SK-N-SH treated with all-trans-retinoic acid at 6 μM for 48 hours (cell line): ENCODE measurements at regions not wholly inside any gene's neighbourhood (a gene's known extent, or its start where the extent isn't known, plus 50 kb on each side); places are given as distances from the start of the nearest gene placed in this dataset.

Experiments
- ATAC-seq: fragments of 200-7000 bp; cut with Tn5 transposase; 3 replicates; pipeline ENCODE4 v1.9.1; 2020; ENCODE audit warnings: mild to moderate bottlenecking, moderate library complexity
- ARNTL ChIP-seq: fragments of 450-650 bp; formaldehyde crosslinking; IDR thresholded peaks from 2 replicates; pipeline ENCODE4 v1.5.0; 2020; ENCODE audit warnings: low read depth, mild to moderate bottlenecking, moderate library complexity, borderline replicate concordance
- BACH2 ChIP-seq: fragments of 250-450 bp; sonication (Bioruptor Pico); IDR thresholded peaks from 2 replicates; pipeline ENCODE4 v1.9.0; 2021; ENCODE audit warnings: mild to moderate bottlenecking, borderline replicate concordance
- CSDC2 ChIP-seq: fragments of 250-450 bp; sonication (Bioruptor Pico); IDR thresholded peaks from 2 replicates; pipeline ENCODE4 v1.5.0; 2020; ENCODE audit warnings: mild to moderate bottlenecking, moderate library complexity
- ESRRG ChIP-seq: fragments of 250-450 bp; sonication (Bioruptor Pico); IDR thresholded peaks from 2 replicates; pipeline ENCODE4 v1.6.1; 2021; ENCODE audit warnings: mild to moderate bottlenecking
- ISL1 ChIP-seq: fragments of 250-450 bp; sonication (Bioruptor Pico); IDR thresholded peaks from 2 replicates; pipeline ENCODE4 v2.1.2; 2022; ENCODE audit warnings: mild to moderate bottlenecking, moderate library complexity
- OSR1 ChIP-seq: fragments of 250-450 bp; sonication (Bioruptor Pico); IDR thresholded peaks from 2 replicates; pipeline ENCODE4 v1.8.0; 2022; ENCODE audit warnings: moderate library complexity, mild to moderate bottlenecking, inconsistent platforms
- PATZ1 ChIP-seq: fragments of 250-450 bp; sonication (Bioruptor Pico); IDR thresholded peaks from 2 replicates; pipeline ENCODE4 v1.8.0; 2020; ENCODE audit warnings: mild to moderate bottlenecking, moderate library complexity, borderline replicate concordance
- POU6F1 ChIP-seq: fragments of 250-450 bp; sonication (Bioruptor Pico); IDR thresholded peaks from 2 replicates; pipeline ENCODE4 v1.8.0; 2021; ENCODE audit warnings: low read depth, mild to moderate bottlenecking, moderate library complexity, borderline replicate concordance
- PPARA ChIP-seq: fragments of 250-450 bp; sonication (Bioruptor Pico); IDR thresholded peaks from 2 replicates; pipeline ENCODE4 v1.5.0; 2020; ENCODE audit warnings: mild to moderate bottlenecking, borderline replicate concordance
- TCF4 ChIP-seq: fragments of 250-450 bp; sonication (Bioruptor Pico); IDR thresholded peaks from 2 replicates; pipeline ENCODE4 v1.8.0; 2021; ENCODE audit warnings: mild to moderate bottlenecking, moderate library complexity, borderline replicate concordance
- TOX ChIP-seq: fragments of 250-450 bp; sonication (Bioruptor Pico); IDR thresholded peaks from 2 replicates; pipeline ENCODE4 v1.8.0; 2021; ENCODE audit warnings: mild to moderate bottlenecking, moderate library complexity, borderline replicate concordance
- ZFP3 ChIP-seq: fragments of 250-450 bp; sonication (Bioruptor Pico); IDR thresholded peaks from 2 replicates; pipeline ENCODE4 v1.5.0; 2020; ENCODE audit warnings: mild to moderate bottlenecking, moderate library complexity
- ZFP30 ChIP-seq: fragments of 450-650 bp; formaldehyde crosslinking; IDR thresholded peaks from 2 replicates; pipeline ENCODE4 v1.5.0; 2022; ENCODE audit warnings: mild to moderate bottlenecking, moderate library complexity
- ZNF70 ChIP-seq: fragments of 450-650 bp; formaldehyde crosslinking; IDR thresholded peaks from 2 replicates; pipeline ENCODE4 v1.5.0; 2020; ENCODE audit warnings: mild to moderate bottlenecking, moderate library complexity
- ZNF8 ChIP-seq: fragments of 450-650 bp; formaldehyde crosslinking; IDR thresholded peaks from 2 replicates; pipeline ENCODE4 v1.5.0; 2020; ENCODE audit warnings: mild to moderate bottlenecking, moderate library complexity
- TF ChIP-seq, protein P1 (sequence below): fragments of 250-450 bp; sonication (Bioruptor Pico); IDR thresholded peaks from 2 replicates; pipeline ENCODE4 v1.5.1; 2020; ENCODE audit warnings: low read depth, mild to moderate bottlenecking, moderate library complexity
- TF ChIP-seq, protein P2 (sequence below): fragments of 250-450 bp; sonication (Bioruptor Pico); IDR thresholded peaks from 2 replicates; pipeline ENCODE4 v1.5.0; 2020; ENCODE audit warnings: mild to moderate bottlenecking, moderate library complexity

DNA sequence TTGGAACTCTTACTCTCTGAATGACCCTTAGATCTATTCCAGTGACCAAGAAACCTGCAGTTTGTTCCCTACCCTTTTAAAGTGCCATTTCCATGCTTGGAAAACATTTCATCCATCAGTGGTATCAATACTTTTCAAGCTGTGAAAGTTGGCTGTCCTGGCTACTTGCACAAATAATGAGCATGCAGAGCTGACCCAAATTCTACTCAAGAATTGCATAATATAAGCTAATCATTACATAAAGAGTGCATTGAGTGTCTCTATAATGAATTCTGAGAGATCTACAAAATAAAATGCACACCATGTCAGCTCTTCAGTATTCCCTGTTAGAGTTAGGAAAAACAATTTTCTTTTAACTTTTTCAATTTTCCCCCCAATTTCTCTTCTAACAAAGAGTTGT, 181.3 kb upstream of the HS3ST5 start (continued):
- TF ChIP-seq, protein P1, sequence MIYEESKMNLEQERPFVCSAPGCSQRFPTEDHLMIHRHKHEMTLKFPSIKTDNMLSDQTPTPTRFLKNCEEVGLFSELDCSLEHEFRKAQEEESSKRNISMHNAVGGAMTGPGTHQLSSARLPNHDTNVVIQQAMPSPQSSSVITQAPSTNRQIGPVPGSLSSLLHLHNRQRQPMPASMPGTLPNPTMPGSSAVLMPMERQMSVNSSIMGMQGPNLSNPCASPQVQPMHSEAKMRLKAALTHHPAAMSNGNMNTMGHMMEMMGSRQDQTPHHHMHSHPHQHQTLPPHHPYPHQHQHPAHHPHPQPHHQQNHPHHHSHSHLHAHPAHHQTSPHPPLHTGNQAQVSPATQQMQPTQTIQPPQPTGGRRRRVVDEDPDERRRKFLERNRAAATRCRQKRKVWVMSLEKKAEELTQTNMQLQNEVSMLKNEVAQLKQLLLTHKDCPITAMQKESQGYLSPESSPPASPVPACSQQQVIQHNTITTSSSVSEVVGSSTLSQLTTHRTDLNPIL, result no peak

DNA sequence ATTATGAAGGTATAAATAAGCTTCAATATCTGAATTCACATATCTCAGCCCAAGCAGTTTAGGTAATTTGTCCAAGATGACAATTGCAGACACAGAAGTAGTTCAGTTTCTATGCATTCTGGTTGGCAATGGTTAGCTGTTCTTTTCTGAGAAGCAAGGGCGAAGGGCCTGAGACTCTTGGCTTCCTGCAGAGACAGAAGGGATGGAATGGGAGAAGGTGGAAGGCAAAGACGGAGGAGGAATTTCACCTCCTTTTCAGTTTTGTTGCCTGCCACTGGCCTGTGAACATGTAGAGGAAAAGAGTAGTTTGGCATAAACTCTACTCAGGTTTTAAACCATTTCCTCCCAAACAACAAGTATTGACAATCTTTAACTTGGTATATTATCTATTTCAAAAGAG, 180.7 kb upstream of the HS3ST5 start:
- no peak for ATAC-seq
- no peak for TF ChIP-seq OSR1 (CRISPR knock-in tag)

- TF ChIP-seq ESRRG (CRISPR knock-in tag) (no peak), POU6F1 (no peak), TCF4 (no peak), ISL1 (CRISPR knock-in tag) (no peak), ZFP30 (no peak), TOX (CRISPR knock-in tag) (no peak), OSR1 (CRISPR knock-in tag) (no peak), ZNF8 (CRISPR knock-in tag) (no peak), ARNTL (no peak), ZFP3 (CRISPR knock-in tag) (no peak), BACH2 (CRISPR knock-in tag) (no peak)
- TF ChIP-seq, protein P2, sequence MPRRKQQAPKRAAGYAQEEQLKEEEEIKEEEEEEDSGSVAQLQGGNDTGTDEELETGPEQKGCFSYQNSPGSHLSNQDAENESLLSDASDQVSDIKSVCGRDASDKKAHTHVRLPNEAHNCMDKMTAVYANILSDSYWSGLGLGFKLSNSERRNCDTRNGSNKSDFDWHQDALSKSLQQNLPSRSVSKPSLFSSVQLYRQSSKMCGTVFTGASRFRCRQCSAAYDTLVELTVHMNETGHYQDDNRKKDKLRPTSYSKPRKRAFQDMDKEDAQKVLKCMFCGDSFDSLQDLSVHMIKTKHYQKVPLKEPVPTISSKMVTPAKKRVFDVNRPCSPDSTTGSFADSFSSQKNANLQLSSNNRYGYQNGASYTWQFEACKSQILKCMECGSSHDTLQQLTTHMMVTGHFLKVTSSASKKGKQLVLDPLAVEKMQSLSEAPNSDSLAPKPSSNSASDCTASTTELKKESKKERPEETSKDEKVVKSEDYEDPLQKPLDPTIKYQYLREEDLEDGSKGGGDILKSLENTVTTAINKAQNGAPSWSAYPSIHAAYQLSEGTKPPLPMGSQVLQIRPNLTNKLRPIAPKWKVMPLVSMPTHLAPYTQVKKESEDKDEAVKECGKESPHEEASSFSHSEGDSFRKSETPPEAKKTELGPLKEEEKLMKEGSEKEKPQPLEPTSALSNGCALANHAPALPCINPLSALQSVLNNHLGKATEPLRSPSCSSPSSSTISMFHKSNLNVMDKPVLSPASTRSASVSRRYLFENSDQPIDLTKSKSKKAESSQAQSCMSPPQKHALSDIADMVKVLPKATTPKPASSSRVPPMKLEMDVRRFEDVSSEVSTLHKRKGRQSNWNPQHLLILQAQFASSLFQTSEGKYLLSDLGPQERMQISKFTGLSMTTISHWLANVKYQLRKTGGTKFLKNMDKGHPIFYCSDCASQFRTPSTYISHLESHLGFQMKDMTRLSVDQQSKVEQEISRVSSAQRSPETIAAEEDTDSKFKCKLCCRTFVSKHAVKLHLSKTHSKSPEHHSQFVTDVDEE (CRISPR knock-in tag), result no peak
- ATAC-seq, result no peak
Observed at GRCh38 chr6:114521926-114522325, 179.1 kb upstream of the HS3ST5 start.

DNA sequence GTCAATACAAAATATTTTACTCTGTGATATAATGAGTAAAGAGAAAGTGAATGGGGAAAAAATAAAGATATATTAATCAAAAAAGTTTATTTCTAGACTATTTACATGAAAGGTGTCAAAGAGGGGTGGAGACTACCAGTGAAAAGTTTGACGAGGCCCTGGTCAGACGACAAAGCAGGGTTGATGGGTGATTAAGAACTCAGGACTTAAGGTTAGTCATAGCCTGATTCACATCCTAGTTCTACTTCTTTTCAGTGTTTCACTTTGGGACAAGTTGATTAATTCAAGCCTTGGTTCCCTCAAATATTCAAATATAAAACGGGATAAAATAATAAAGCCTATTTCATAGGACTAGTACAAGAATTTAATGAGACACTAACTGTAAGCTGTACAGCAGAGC, 178.2 kb upstream of the HS3ST5 start:
- no peak for ATAC-seq
- TF ChIP-seq PPARA (CRISPR knock-in tag) (no peak), ZFP30 (no peak), PATZ1 (CRISPR knock-in tag) (no peak), ZNF8 (CRISPR knock-in tag) (no peak), BACH2 (CRISPR knock-in tag) (no peak), ISL1 (CRISPR knock-in tag) (no peak)
- TF ChIP-seq, protein P2 (CRISPR knock-in tag), result no peak

DNA sequence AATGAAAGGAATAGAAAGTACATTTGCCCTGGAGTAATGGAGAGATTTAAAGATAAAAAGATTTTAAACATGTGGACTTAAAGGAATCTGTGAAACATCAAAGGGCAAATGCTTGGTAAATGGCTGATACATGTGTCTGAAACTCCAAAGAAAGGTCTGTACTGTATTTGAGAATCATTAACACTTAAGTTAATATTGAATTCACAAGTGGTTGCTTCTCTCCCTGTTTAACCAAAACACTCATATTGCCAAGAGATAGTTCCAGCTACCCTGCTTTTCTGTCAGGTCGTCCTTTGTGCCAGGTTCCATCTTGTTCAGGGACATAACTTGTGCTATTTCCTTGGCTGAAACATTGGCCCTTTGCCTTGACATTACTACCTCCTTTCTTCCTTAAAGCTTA, 171.3 kb upstream of the HS3ST5 start:
- ATAC-seq, result no peak
- TF ChIP-seq ZNF70 (no peak), ARNTL (no peak), CSDC2 (no peak), ZFP30 (no peak), BACH2 (CRISPR knock-in tag) (no peak), ZNF8 (CRISPR knock-in tag) (no peak), ISL1 (CRISPR knock-in tag) (no peak), POU6F1 (no peak), PPARA (CRISPR knock-in tag) (no peak), TCF4 (no peak), PATZ1 (CRISPR knock-in tag) (no peak), ZFP3 (CRISPR knock-in tag) (no peak)
